Midbrain (tissue), 1 donor: ENCODE measurements at regions not wholly inside any gene's neighbourhood (a gene's known extent, or its start where the extent isn't known, plus 50 kb on each side); places are given as distances from the start of the nearest gene placed in this dataset.
"Not testable (repeated sequence)": the region's sequence is repeated elsewhere in the genome, so short reads cannot be mapped to it uniquely, and the experiment has no call there.

ENCODE experiments used
- DNase-seq: peaks from one replicate; lab custom pipeline; 2025; lab: John Stamatoyannopoulos, UW

- DNase-seq, result no peak
Observed at GRCh38 chr3:11898611-11899325, 52.1 kb upstream of the TAMM41 start.

- not testable (repeated sequence) for DNase-seq
Observed at GRCh38 chr3:11899389-11899788, 52.7 kb upstream of the TAMM41 start.

DNA sequence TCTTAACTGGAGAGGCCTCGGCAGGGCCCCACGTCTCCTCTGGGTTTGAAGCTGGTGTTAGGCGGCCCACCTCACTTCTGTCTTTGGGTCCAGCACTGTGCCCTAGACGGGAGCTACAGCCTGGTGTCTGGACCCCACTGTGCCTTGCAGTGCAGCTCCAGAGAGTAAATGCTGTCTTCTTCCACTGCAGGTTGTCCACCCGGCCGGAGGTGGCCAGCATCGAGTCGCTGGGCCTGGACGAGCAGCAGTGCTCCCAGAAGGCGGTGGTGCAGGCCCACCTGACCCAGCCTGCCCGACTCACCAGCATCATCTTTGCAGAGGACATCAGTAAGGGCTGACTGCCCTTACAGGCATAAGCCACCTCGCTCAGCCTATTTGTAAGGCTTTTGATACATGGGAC, 53.1 kb upstream of the TAMM41 start:
- no peak for DNase-seq

DNA sequence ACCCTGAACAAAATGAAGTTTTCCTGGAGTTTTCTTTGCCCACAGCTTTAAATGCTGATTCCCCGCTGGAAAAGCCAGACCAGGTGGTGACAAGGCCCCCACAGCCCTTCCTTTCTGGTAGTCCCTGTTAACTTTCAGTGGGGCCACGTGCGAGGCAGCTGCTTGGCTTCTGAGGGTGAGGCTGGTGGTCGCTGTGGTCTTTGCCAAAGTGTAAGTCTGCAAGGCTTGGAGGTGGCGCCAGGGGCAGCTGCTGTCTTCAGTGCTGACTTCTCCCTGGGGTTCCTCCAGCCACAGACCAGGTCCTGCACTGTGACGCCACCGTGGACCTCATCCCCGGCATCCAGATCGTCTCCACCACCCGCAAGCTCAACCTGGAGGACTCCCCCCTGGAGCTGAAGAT, 54.1 kb upstream of the TAMM41 start:
- no peak for DNase-seq

GRCh38 chr3:11901286-11901875, 54.7 kb upstream of the TAMM41 start:
- no peak for DNase-seq

- DNase-seq, result no peak
Observed at GRCh38 chr3:11903047-11903446, 56.4 kb upstream of the TAMM41 start.

DNA sequence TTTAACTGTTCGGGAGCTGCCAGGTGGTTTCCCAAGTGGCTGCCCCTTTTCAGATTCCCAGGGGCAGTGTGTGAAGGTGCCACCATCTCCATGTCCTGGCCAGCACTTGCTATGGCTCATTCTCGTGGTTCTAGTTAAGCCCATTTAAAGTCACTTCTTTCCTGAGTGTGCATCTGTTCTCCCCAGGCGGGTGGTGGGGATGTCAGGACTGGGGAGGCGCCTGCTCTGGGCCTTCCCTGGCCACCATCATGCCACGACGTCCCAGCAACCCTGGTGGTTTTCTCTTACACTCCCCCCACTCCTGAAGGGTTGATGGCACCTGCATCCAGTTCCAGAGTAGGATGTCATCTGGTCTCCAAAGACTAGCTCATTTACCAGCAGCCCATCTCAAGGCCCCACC, 56.8 kb upstream of the TAMM41 start:
- no peak for DNase-seq

GRCh38 chr3:11904157-11904556, 57.5 kb upstream of the TAMM41 start:
- no peak for DNase-seq

DNA sequence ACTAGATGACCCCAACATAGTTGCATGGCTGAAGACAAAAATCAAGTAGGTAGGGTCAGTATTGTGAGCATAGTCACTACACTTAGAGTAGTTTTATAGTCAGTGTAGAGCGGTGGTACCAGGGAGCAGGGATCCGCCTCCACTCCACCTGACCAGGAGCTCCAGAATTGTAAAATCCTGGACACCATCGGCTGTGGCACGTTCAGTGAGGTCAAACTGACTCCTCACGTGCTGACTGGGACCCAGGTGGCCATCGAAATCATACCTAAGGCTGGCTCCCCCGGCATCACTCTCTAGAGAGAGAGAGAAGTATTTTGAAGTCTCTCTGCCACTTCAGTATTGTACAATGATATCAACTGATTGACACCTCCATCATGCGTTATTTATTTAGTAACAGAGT, 59.7 kb upstream of the TAMM41 start:
- DNase-seq, result no peak

DNA sequence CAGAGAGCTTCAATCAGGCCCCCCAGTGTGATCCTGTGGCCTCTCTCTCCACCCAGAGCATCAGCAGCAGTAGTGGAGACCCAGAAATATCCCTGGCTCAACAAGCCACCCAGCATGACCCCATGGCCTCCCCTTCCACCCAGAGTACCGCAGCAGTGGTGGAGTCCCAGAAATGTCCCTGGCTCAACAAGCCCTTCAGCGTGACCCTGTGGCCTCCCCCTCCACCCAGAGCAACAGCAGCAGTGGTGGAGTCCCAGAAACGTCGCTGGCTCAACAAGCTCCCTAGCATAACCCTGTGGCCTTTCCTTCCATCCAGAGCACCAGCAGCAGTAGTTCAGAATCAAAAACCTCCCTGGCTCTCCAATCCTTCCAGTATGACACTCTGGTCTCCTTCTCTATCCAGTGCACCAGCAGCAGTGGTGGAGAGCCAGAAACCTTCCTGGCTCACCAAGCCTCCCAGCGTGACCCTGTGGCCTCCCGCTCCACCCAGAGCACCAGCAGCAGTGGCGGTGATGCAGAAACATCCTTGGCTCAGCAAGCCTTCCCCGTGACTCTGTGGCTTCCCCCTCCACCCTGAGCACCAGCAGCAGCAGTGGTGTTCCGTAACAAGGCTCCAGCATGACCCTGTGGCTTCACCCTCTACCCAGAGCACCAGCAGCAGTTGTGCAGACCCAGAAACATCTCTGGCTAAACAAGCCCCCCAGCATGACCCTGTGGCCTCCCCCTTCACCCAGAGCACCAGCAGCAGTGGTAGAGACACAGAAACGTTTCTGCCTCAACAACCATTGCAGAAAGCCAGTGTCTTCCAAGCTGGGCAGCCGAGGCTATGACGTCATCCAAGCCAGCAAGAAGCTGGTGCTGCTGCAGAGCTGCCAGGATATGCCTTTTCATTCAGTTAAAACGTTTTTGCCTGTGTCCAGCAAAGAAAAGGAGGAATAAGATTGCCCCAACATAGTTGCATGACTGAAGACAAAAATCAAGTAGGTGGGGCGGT, 61.3 kb upstream of the TAMM41 start:
- peak; percentile 6 for DNase-seq

- no peak for DNase-seq
Observed at GRCh38 chr3:11908981-11909698, 62.5 kb upstream of the TAMM41 start.

DNA sequence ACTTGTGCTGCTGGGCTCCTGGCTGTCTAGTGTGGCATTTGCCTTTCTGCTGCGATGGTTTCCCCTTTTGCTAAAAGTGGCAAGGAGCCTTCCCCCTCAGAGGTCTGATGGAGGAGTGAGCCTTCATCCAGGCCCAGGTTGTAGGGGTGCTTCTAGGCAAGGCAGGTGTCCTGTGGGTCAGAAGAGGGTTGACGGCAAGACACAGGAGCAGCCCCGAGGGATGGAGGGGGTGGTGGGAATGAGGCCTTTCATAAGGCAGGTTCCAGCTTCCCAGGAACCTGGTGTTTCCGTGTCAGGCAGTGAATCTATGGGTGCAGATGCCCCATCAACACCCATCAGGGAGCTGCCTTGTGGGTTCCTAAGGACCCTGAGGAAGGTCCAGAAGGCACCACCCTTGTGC, 63.0 kb upstream of the TAMM41 start:
- no peak for DNase-seq

- not testable (repeated sequence) for DNase-seq
Observed at GRCh38 chr3:11910216-11910930, 63.7 kb upstream of the TAMM41 start.

- no peak for DNase-seq
Observed at GRCh38 chr3:11910971-11911531, 64.4 kb upstream of the TAMM41 start.

DNA sequence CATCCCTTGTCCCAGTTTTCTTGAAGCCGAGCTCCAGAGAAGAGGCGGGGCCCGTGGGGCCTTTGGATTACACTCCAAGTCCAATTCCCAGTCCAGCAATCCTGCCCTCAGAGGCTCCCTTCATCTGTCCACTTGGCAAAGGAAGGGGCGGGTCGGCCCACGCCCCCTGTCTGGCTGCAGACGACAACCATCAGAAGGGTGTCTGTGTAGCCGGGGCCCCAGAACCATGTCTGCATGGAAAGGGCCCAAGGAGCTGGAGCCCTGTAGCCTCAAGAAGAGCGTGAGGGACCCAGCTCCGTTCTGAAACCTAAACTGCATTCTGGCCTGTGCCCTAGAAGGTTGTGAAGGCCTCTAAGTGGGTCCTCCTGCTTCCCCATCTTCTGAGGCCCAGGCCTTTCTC, 65.2 kb upstream of the TAMM41 start:
- DNase-seq, result not testable (repeated sequence)

- DNase-seq, result no peak
Observed at GRCh38 chr3:11913316-11913715, 66.6 kb upstream of the TAMM41 start.

DNA sequence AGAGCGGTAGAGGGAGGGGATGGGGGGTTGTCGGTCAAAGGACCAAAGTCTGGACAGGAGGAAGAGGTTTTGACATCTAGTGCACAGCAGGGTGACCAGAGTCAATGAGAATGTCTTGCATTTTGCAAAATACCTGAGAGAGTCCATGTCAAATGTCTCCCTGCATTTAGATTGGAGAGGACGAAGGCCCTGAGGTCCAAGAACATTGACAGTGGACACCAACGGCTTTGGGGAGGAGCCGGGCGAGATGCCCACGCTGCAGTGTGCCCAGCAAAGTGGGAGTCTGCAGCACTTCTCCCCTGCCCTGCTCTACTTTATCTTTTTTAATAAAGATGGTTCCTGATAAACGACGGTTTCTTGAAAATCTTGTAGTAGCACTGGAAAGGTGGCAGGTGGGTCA, 67.4 kb upstream of the TAMM41 start:
- DNase-seq, result no peak

GRCh38 chr3:11914651-11915050, 68.0 kb upstream of the TAMM41 start:
- no peak for DNase-seq

DNA sequence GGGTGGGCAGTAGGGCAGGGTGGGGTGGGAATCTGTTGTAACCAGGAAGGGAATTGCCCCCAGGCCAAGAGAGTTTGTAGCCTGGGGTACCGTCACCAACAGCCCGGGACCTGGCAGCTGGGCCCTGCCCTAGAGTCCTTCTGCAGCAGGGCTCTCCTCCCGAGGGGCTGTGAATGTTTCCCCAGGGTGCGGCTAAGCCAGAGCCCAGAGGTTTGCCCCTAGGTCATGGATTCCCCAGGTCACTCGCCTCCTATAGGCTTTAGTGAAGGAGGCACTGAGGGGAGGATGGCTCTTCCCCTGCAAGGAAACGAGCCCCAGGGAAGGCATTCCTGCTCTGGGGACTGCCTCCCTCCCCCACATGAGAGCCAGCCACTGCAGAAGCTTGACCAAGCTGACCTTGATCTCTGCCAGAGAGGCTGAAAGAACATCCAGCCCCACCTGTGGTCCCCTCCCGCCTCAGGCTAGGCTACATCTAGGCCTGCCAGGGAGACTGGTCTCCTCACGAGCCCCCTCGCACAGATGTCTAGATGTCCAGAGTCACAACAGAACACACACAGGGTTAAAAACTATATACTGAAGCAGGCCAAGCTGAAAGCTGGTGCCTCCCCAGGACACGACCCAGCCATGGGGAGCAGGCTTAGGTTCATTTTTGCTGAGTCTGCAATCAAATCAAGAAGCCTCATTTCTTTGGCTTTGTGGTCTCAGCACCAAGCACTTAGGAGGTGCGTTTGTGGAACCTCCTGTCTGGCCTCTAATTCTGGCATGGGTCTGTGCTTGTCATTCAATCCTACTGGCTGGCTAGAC, 69.1 kb upstream of the TAMM41 start:
- DNase-seq, result no peak

GRCh38 chr3:11916425-11916762, 69.7 kb upstream of the TAMM41 start:
- not testable (repeated sequence) for DNase-seq
